K562 (cell line): ENCODE measurements at regions not wholly inside any gene's neighbourhood (a gene's known extent, or its start where the extent isn't known, plus 50 kb on each side); places are given as distances from the start of the nearest gene placed in this dataset.

ENCODE experiments used
- BCL6 ChIP-seq: fragments of 250-450 bp; sonication (Bioruptor Pico); IDR thresholded peaks from 2 replicates; pipeline ENCODE4 v1.4.0; 2020
- DIDO1 ChIP-seq: fragments of 450-650 bp; IDR thresholded peaks from 2 replicates; pipeline ENCODE4 v1.6.1; 2016; ENCODE audit warnings: low read depth, missing biosample characterization, missing genetic modification characterization
- EP300 ChIP-seq: IDR thresholded peaks from 2 replicates; pipeline ENCODE4 v1.6.1; 2012; ENCODE audit warnings: low read length, improper control_type of control experiment
- ETV5 ChIP-seq: sonication (generic); formaldehyde crosslinking; IDR thresholded peaks from 2 replicates; pipeline ENCODE4 v1.4.0; 2020; ENCODE audit warnings: low read depth, mild to moderate bottlenecking, missing genetic modification reagents
- EZH2 ChIP-seq: IDR thresholded peaks from 2 replicates; pipeline ENCODE4 v1.6.1; 2012; ENCODE audit warnings: low read depth, mild to moderate bottlenecking, inconsistent platforms, low read length, borderline replicate concordance
- SMC3 ChIP-seq: conservative IDR thresholded peaks from 2 replicates; pipeline ENCODE4 v1.6.1; 2011; ENCODE audit warnings: low read depth, low read length, improper control_type of control experiment; ENCODE audit not compliant: insufficient read depth
- ZBTB7A ChIP-seq: IDR thresholded peaks from 2 replicates; pipeline ENCODE4 v1.6.1; 2011; ENCODE audit warnings: low read depth, mild to moderate bottlenecking, low read length, moderate library complexity, borderline replicate concordance; ENCODE audit not compliant: control insufficient read depth
- ZNF707 ChIP-seq: fragments of 250-450 bp; sonication (Bioruptor Pico); conservative IDR thresholded peaks from 2 replicates; pipeline ENCODE4 v1.8.0; 2022; ENCODE audit warnings: inconsistent platforms, mild to moderate bottlenecking, moderate library complexity
- TF ChIP-seq, protein P1 (sequence below): IDR thresholded peaks from 2 replicates; pipeline ENCODE4 v1.6.1; 2016; ENCODE audit warnings: missing genetic modification characterization, missing compliant biosample characterization

GRCh38 chr6:147825848-147826247 lies 317.4 kb downstream of the SAMD5 start:
- TF ChIP-seq DIDO1 (tag) (no peak), ZNF707 (no peak), ZBTB7A (no peak), EZH2 (no peak), ETV5 (CRISPR knock-in tag) (no peak), EP300 (no peak), BCL6 (CRISPR knock-in tag) (no peak), SMC3 (no peak)
- TF ChIP-seq, protein P1, sequence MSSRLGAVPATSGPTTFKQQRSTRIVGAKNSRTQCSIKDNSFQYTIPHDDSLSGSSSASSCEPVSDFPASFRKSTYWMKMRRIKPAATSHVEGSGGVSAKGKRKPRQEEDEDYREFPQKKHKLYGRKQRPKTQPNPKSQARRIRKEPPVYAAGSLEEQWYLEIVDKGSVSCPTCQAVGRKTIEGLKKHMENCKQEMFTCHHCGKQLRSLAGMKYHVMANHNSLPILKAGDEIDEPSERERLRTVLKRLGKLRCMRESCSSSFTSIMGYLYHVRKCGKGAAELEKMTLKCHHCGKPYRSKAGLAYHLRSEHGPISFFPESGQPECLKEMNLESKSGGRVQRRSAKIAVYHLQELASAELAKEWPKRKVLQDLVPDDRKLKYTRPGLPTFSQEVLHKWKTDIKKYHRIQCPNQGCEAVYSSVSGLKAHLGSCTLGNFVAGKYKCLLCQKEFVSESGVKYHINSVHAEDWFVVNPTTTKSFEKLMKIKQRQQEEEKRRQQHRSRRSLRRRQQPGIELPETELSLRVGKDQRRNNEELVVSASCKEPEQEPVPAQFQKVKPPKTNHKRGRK (tag) = no peak
